ENCODE measurements at regions not wholly inside any gene's neighbourhood (a gene's known extent, or its start where the extent isn't known, plus 50 kb on each side); places are given as distances from the start of the nearest gene placed in this dataset.

DNA sequence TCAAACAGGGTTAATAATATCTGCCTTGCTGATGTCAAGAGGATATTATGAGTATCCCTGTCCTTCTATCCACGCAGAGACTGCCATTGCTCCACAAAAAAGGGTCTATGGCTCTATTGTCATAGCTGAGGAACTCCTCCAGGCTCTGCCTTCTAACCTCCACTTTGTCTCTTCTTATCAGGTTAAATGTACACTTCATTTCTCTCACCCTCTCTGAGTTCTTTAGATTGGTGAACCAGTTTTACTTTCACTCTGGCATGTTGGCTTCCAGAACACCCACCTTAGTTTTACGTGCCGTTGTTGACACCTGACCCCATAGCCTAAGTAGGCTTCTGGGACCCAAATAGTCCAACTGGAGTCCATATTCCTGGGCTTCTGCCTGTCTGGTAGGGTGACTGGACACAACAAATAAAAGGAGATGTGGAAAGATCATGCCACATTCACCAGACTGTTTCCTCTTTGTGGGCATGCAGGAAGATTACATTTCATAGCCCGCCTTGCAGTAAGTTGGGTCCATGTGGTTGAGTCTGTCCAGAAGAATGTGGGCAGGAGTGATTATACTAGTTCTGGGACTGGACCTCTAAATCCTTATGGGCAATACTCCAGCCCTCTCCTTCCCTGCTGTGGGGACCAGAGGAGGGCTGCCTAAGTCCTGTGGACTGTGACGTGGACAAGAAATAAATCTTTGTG is 350.4 kb upstream of the CLINT1 start:
- Histone ChIP-seq H3K36me3 (no peaks in the 10 kb centered on the region), H3K4me1 (no peaks in the 10 kb centered on the region), H3K27ac (no peak overlapping the region), H3K9me3 (no peaks in the 10 kb centered on the region), H3K27me3 (no peaks in the 10 kb centered on the region), H3K4me3 (no peak overlapping the region)
- DNase-seq (no peak), ATAC-seq (no peak), FAIRE-seq (no peak)
- TF ChIP-seq, protein P1, sequence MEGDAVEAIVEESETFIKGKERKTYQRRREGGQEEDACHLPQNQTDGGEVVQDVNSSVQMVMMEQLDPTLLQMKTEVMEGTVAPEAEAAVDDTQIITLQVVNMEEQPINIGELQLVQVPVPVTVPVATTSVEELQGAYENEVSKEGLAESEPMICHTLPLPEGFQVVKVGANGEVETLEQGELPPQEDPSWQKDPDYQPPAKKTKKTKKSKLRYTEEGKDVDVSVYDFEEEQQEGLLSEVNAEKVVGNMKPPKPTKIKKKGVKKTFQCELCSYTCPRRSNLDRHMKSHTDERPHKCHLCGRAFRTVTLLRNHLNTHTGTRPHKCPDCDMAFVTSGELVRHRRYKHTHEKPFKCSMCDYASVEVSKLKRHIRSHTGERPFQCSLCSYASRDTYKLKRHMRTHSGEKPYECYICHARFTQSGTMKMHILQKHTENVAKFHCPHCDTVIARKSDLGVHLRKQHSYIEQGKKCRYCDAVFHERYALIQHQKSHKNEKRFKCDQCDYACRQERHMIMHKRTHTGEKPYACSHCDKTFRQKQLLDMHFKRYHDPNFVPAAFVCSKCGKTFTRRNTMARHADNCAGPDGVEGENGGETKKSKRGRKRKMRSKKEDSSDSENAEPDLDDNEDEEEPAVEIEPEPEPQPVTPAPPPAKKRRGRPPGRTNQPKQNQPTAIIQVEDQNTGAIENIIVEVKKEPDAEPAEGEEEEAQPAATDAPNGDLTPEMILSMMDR (IDR thresholded peaks at IDR 0.05): no peak
- intact Hi-C loops (cut with DNase I): no loop called here
- WGBS, 2 donors: 86% methylated on average over 5 of the region's 5 CpGs

DNA sequence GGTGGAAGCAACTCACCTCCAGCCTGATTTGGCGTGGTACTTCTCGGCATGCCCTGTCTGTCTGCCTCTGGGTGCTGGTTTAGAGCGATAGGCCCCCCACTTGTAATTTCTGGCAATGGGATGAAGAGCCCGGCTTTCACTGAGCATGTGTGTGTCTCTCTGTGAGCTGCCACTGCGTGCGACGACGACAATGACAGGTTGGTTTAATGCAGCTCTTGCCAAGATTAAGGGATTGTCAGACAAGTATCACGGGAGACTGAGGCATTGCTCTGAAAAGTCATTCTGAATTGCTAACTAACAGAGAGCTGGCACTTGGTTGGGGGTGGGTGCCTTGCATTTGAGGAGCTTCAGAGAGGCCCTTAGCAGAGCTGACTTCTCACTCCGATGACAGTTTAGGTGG is 348.8 kb upstream of the CLINT1 start:
- ATAC-seq: no peak
- intact Hi-C loops (cut with DNase I): no loop called here
- no peaks in the 10 kb centered on the region for H3K27me3 ChIP-seq
- no peak overlapping the region for H3K4me3 ChIP-seq
- 78 to 87% methylated on average over 10 of the region's 10 CpGs for WGBS, 2 donors
- H3K27ac ChIP-seq: no peak overlapping the region
- H3K9me3 ChIP-seq: no peaks in the 10 kb centered on the region
- H3K36me3 ChIP-seq: no peaks in the 10 kb centered on the region
- TF ChIP-seq, protein P1 (IDR thresholded peaks at IDR 0.05): no peak
- no peak for FAIRE-seq
- DNase-seq: no peak
- H3K4me1 ChIP-seq: no peaks in the 10 kb centered on the region

DNA sequence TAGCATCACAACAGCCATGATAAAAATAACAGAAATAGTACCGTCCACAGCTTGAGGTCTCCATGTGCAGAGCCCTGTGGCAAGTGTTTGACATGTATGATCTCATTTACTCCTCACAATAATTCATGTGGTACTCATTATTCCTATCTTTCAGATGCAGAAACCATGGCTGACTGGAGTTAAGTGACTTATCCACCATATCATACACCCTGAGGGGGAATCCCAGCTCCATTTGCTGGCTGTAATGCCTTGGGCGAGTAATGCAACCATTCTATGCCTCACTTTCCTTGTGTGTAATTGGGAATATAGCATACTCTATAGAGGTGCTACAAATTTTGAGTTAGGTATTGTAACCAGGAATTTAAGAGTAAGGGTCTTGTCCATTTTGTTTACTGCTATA is 347.0 kb upstream of the CLINT1 start:
- H3K27ac ChIP-seq: no peak overlapping the region
- FAIRE-seq (no peak), DNase-seq (no peak), ATAC-seq (no peak)
- no peaks in the 10 kb centered on the region for H3K27me3 ChIP-seq
- intact Hi-C loops (cut with DNase I): no loop called here
- no peaks in the 10 kb centered on the region for H3K36me3 ChIP-seq
- H3K4me1 ChIP-seq: no peaks in the 10 kb centered on the region
- no peak overlapping the region for H3K4me3 ChIP-seq
- WGBS, 2 donors: 77 to 80% methylated on average over 2 of the region's 2 CpGs
- no peaks in the 10 kb centered on the region for H3K9me3 ChIP-seq
- TF ChIP-seq, protein P1 (IDR thresholded peaks at IDR 0.05): no peak

DNA sequence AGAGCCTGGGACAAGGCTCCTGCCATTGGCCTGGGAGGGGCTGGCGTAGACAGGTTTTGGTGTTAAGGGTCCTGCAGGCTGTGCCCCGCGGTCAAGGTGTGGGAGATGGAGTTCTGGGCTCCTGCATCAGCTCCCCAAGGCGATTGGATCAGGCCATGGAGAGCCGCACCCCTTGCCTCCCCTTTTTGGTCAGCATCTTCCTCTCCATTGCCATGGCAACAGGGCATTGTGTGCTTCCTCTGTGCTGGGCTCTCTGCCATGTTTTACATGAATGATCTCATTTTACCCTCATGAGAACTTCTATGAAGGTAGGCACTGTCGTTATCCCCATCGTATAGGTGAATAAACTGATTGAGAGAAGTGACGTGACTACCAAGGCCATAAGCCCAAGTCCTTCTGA is 344.3 kb upstream of the CLINT1 start:
- Histone ChIP-seq H3K4me3 (no peak overlapping the region), H3K9me3 (no peaks in the 10 kb centered on the region), H3K27me3 (no peaks in the 10 kb centered on the region), H3K4me1 (no peaks in the 10 kb centered on the region), H3K27ac (no peak overlapping the region), H3K36me3 (no peaks in the 10 kb centered on the region)
- TF ChIP-seq, protein P1 (IDR thresholded peaks at IDR 0.05): no peak
- intact Hi-C loops (cut with DNase I): no loop called here
- DNase-seq (no peak), FAIRE-seq (no peak), ATAC-seq (no peak)
- 72 to 84% methylated on average over 8 of the region's 8 CpGs for WGBS, 2 donors

DNA sequence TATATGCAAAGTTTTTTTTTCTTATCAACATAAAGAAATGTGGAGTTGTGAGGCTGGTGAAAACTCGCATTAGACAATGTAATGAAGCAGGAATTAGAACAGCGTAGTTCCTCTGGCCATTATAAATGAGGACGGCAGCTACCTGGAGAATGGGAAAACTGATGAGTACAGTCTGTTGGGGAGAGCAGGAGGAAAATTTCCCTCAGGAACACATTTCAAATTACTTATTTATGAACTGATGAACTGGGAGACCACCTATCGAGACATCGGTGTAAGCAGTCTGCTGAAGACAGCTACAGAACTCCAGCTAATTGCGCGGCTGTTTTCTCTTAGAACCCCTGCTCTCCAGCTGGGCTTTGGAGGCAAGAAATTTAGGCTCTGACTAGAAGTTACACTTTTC is 343.9 kb upstream of the CLINT1 start:
- H3K4me1 ChIP-seq: no peaks in the 10 kb centered on the region
- H3K27ac ChIP-seq: no peak overlapping the region
- TF ChIP-seq, protein P1 (IDR thresholded peaks at IDR 0.05): no peak
- H3K4me3 ChIP-seq: no peak overlapping the region
- ATAC-seq: no peak
- no peaks in the 10 kb centered on the region for H3K9me3 ChIP-seq
- H3K36me3 ChIP-seq: no peaks in the 10 kb centered on the region
- FAIRE-seq: no peak
- no peaks in the 10 kb centered on the region for H3K27me3 ChIP-seq
- intact Hi-C loops (cut with DNase I): no loop called here
- DNase-seq: no peak
- WGBS, 2 donors: 83 to 85% methylated on average over 7 of the region's 7 CpGs

Measured in pancreas (tissue), 10 donors.